ENCODE measurements at regions not wholly inside any gene's neighbourhood (a gene's known extent, or its start where the extent isn't known, plus 50 kb on each side); places are given as distances from the start of the nearest gene placed in this dataset.

DNA sequence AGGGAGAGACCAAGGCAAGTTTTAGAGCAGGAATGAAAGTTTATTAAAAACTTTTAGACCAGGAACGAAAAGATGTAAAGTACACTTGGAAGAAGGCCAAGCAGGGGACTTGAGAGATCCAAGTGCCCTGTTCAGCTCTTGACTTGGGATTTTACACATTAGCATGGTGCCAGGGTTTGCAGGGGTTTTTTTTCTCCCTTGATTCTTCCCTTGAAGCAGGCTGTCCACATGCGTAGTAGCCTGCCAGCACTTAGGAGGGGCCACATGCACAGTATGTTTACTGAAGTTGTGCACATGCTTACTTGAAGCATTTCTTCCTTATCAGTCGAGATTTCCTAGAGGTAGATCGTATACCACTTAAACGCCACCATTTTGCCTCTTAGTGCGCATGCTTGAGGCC, 277.5 kb upstream of the AGTR1 start:
- no peaks in the 10 kb centered on the region for H3K36me3 ChIP-seq (ENCODE audit: control insufficient read depth, low read length)
- no peak overlapping the region for H3K4me3 ChIP-seq (ENCODE audit: low read length)
- H4K20me1 ChIP-seq (ENCODE audit: control insufficient read depth, insufficient read depth, low read depth, low read length) = no peaks in the 10 kb centered on the region
- H3K4me1 ChIP-seq (ENCODE audit: control insufficient read depth, low read length) = no peaks in the 10 kb centered on the region
- H3F3A ChIP-seq (ENCODE audit: control insufficient read depth, insufficient read depth) = no peaks in the 10 kb centered on the region
- H3K4me2 ChIP-seq (ENCODE audit: low read length) = no peak overlapping the region
- H3K27me3 ChIP-seq (ENCODE audit: control insufficient read depth, low read length) = no peaks in the 10 kb centered on the region
- H3K27ac ChIP-seq (ENCODE audit: low read depth, low read length) = no peak overlapping the region
- H3K9me2 ChIP-seq (replicated peaks; ENCODE audit: control insufficient read depth, low read length) = no peaks in the 10 kb centered on the region
- H3K9me3 ChIP-seq (ENCODE audit: control insufficient read depth, insufficient read depth, low read length) = no peaks in the 10 kb centered on the region
- no peaks in the 10 kb centered on the region for H3K79me2 ChIP-seq (ENCODE audit: control insufficient read depth, low read length)
- TF ChIP-seq CTCF (IDR thresholded peaks at IDR 0.05; ENCODE audit: low read depth, low read length, poor library complexity, severe bottlenecking) = no peak
- no peak for TF ChIP-seq EZH2phosphoT487 (IDR thresholded peaks at IDR 0.05; ENCODE audit: borderline replicate concordance, low read length)

GRCh38 chr3:148428862-148429605, 268.7 kb upstream of the AGTR1 start:
- no peaks in the 10 kb centered on the region for H4K20me1 ChIP-seq (ENCODE audit: control insufficient read depth, insufficient read depth, low read depth, low read length)
- H3K36me3 ChIP-seq (ENCODE audit: control insufficient read depth, low read length) = no peaks in the 10 kb centered on the region
- no peaks in the 10 kb centered on the region for H3K9me2 ChIP-seq (replicated peaks; ENCODE audit: control insufficient read depth, low read length)
- H3K4me1 ChIP-seq (ENCODE audit: control insufficient read depth, low read length) = no peaks in the 10 kb centered on the region
- no peak overlapping the region for H3K4me2 ChIP-seq (ENCODE audit: low read length)
- H3K4me3 ChIP-seq (ENCODE audit: low read length) = no peak overlapping the region
- H3K79me2 ChIP-seq (ENCODE audit: control insufficient read depth, low read length) = no peaks in the 10 kb centered on the region
- H3K9me3 ChIP-seq (ENCODE audit: control insufficient read depth, insufficient read depth, low read length) = no peaks in the 10 kb centered on the region
- H3K27me3 ChIP-seq (ENCODE audit: control insufficient read depth, low read length) = no peaks in the 10 kb centered on the region
- TF ChIP-seq CTCF (IDR thresholded peaks at IDR 0.05; ENCODE audit: low read depth, low read length, poor library complexity, severe bottlenecking) (no peak), EZH2phosphoT487 (IDR thresholded peaks at IDR 0.05; ENCODE audit: borderline replicate concordance, low read length) (no peak)
- no peak overlapping the region for H3K27ac ChIP-seq (ENCODE audit: low read depth, low read length)
- no peaks in the 10 kb centered on the region for H3F3A ChIP-seq (ENCODE audit: control insufficient read depth, insufficient read depth)

DNA sequence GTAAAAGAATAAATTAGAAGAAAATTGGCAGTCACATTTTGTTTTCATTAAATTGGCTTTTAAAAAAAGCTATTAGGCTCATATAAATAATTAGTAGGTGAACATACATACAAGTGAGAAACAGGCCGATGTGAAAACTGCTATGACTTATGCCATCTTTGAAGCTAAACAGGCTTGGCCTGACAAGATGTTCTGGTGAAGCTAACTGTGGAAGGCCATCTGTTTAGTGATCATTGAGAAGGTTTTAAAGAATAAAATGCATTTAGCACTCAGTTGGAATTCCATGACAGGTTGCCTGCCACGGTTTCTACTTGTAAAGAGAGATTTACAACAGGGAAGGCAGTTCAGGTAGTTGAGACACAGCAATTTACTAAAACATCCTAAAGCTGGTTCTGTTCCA, 264.0 kb upstream of the AGTR1 start:
- no peaks in the 10 kb centered on the region for H3K79me2 ChIP-seq (ENCODE audit: control insufficient read depth, low read length)

More for the DNA sequence above, 264.0 kb upstream of the AGTR1 start:
- no peaks in the 10 kb centered on the region for H4K20me1 ChIP-seq (ENCODE audit: control insufficient read depth, insufficient read depth, low read depth, low read length)
- no peaks in the 10 kb centered on the region for H3K9me3 ChIP-seq (ENCODE audit: control insufficient read depth, insufficient read depth, low read length)
- H3K27ac ChIP-seq (ENCODE audit: low read depth, low read length) = no peak overlapping the region
- H3K4me1 ChIP-seq (ENCODE audit: control insufficient read depth, low read length) = no peaks in the 10 kb centered on the region
- H3K4me2 ChIP-seq (ENCODE audit: low read length) = no peak overlapping the region
- no peaks in the 10 kb centered on the region for H3K27me3 ChIP-seq (ENCODE audit: control insufficient read depth, low read length)
- no peaks in the 10 kb centered on the region for H3F3A ChIP-seq (ENCODE audit: control insufficient read depth, insufficient read depth)
- no peak for TF ChIP-seq EZH2phosphoT487 (IDR thresholded peaks at IDR 0.05; ENCODE audit: borderline replicate concordance, low read length)
- TF ChIP-seq CTCF (IDR thresholded peaks at IDR 0.05; ENCODE audit: low read depth, low read length, poor library complexity, severe bottlenecking) = no peak
- no peaks in the 10 kb centered on the region for H3K36me3 ChIP-seq (ENCODE audit: control insufficient read depth, low read length)
- H3K9me2 ChIP-seq (replicated peaks; ENCODE audit: control insufficient read depth, low read length) = no peaks in the 10 kb centered on the region
- H3K4me3 ChIP-seq (ENCODE audit: low read length) = no peak overlapping the region
